H9 (cell line): ENCODE measurements at regions not wholly inside any gene's neighbourhood (a gene's known extent, or its start where the extent isn't known, plus 50 kb on each side); places are given as distances from the start of the nearest gene placed in this dataset.

ENCODE experiments used
- DNase-seq: peaks from one replicate; pipeline ENCODE4 v3.0.0-alpha.2; 2017
- H2AFZ ChIP-seq: one replicate; pipeline ENCODE4 v1.6.1; 2013; ENCODE audit warnings: mild to moderate bottlenecking, low read length, control low read depth, moderate library complexity
- H2AK5ac ChIP-seq: 2 replicates; pipeline ENCODE4 v1.6.1; 2013; ENCODE audit warnings: low read length, control low read depth, mixed read lengths; ENCODE audit not compliant: insufficient read length
- H2BK120ac ChIP-seq: one replicate; pipeline ENCODE4 v1.6.1; 2013; ENCODE audit warnings: low read depth, mild to moderate bottlenecking, low read length, control low read depth, inconsistent platforms; ENCODE audit not compliant: poor library complexity, severe bottlenecking
- H2BK12ac ChIP-seq: 2 replicates; pipeline ENCODE4 v1.6.1; 2013; ENCODE audit warnings: low read length, control low read depth, mixed read lengths, low read depth; ENCODE audit not compliant: insufficient read length
- H2BK15ac ChIP-seq: 2 replicates; pipeline ENCODE4 v1.6.1; 2013; ENCODE audit warnings: low read depth, low read length, control low read depth
- H2BK20ac ChIP-seq: one replicate; pipeline ENCODE4 v1.6.1; 2013; ENCODE audit warnings: low read depth, mild to moderate bottlenecking, low read length, control low read depth, inconsistent platforms; ENCODE audit not compliant: poor library complexity, severe bottlenecking
- H2BK5ac ChIP-seq: 2 replicates; pipeline ENCODE4 v1.6.1; 2013; ENCODE audit warnings: low read length, control low read depth, mixed read lengths; ENCODE audit not compliant: insufficient read length
- H3K14ac ChIP-seq: 2 replicates; pipeline ENCODE4 v1.6.1; 2013; ENCODE audit warnings: low read length, control low read depth; ENCODE audit not compliant: insufficient read depth
- H3K18ac ChIP-seq: 2 replicates; pipeline ENCODE4 v1.6.1; 2013; ENCODE audit warnings: low read depth, mild to moderate bottlenecking, mixed read lengths, low read length, control low read depth; ENCODE audit not compliant: insufficient read length
- H3K23ac ChIP-seq: 2 replicates; pipeline ENCODE4 v1.6.1; 2013; ENCODE audit warnings: low read length, control low read depth, mixed read lengths, low read depth; ENCODE audit not compliant: insufficient read length
- H3K23me2 ChIP-seq: 2 replicates; pipeline ENCODE4 v1.6.1; 2013; ENCODE audit warnings: low read depth, mild to moderate bottlenecking, mixed read lengths, low read length, control low read depth; ENCODE audit not compliant: insufficient read length, poor library complexity, severe bottlenecking
- H3K27ac ChIP-seq: 2 replicates; pipeline ENCODE4 v1.5.1; 2013; ENCODE audit warnings: low read length, control low read depth, mixed read lengths, low read depth; ENCODE audit not compliant: insufficient read length
- H3K27me3 ChIP-seq: 2 replicates; pipeline ENCODE4 v1.6.1; 2013; ENCODE audit warnings: low read length, control low read depth, inconsistent platforms; ENCODE audit not compliant: insufficient read depth
- H3K4ac ChIP-seq: 2 replicates; pipeline ENCODE4 v1.6.1; 2013; ENCODE audit warnings: low read depth, mild to moderate bottlenecking, control low read depth, inconsistent platforms, low read length, moderate library complexity
- H3K4me1 ChIP-seq: 2 replicates; pipeline ENCODE4 v1.6.1; 2013; ENCODE audit warnings: low read length, control low read depth, inconsistent platforms; ENCODE audit not compliant: insufficient read depth
- H3K4me2 ChIP-seq: 2 replicates; pipeline ENCODE4 v1.6.1; 2013; ENCODE audit warnings: low read length, control low read depth, mixed read lengths; ENCODE audit not compliant: insufficient read length, insufficient read depth
- H3K56ac ChIP-seq: 2 replicates; pipeline ENCODE4 v1.6.1; 2013; ENCODE audit warnings: low read depth, mild to moderate bottlenecking, mixed read lengths, low read length, control low read depth; ENCODE audit not compliant: insufficient read length
- H3K79me1 ChIP-seq: 2 replicates; pipeline ENCODE4 v1.6.1; 2013; ENCODE audit warnings: low read depth, mild to moderate bottlenecking, moderate library complexity, low read length, control low read depth, inconsistent platforms; ENCODE audit not compliant: insufficient read depth, poor library complexity, severe bottlenecking
- H3K79me2 ChIP-seq: 2 replicates; pipeline ENCODE4 v1.6.1; 2013; ENCODE audit warnings: low read length, control low read depth, inconsistent platforms; ENCODE audit not compliant: insufficient read depth
- H3K9ac ChIP-seq: 2 replicates; pipeline ENCODE4 v1.6.1; 2013; ENCODE audit warnings: low read length, control low read depth, mixed read lengths; ENCODE audit not compliant: insufficient read length; ENCODE audit errors: extremely low read depth
- H3K9me3 ChIP-seq: one replicate; pipeline ENCODE4 v1.6.1; 2013; ENCODE audit warnings: low read depth, low read length, inconsistent platforms; ENCODE audit not compliant: control insufficient read depth
- H3T11ph ChIP-seq: one replicate; pipeline ENCODE4 v1.6.1; 2013; ENCODE audit warnings: mild to moderate bottlenecking, low read length, control low read depth, inconsistent platforms
- H4K20me1 ChIP-seq: one replicate; pipeline ENCODE4 v1.6.1; 2013; ENCODE audit not compliant: control insufficient read depth, insufficient read length, insufficient read depth
- H4K5ac ChIP-seq: 2 replicates; pipeline ENCODE4 v1.6.1; 2013; ENCODE audit warnings: low read depth, mild to moderate bottlenecking, mixed read lengths, low read length, control low read depth; ENCODE audit not compliant: insufficient read length
- H4K8ac ChIP-seq: replicated peaks from 2 replicates; pipeline ENCODE4 v1.6.1; 2013; ENCODE audit warnings: low read length, control low read depth, mixed read lengths, low read depth; ENCODE audit not compliant: insufficient read length
- H4K91ac ChIP-seq: 2 replicates; pipeline ENCODE4 v1.6.1; 2013; ENCODE audit warnings: low read depth, mild to moderate bottlenecking, moderate library complexity, mixed read lengths, low read length, control low read depth; ENCODE audit not compliant: insufficient read length
- H3K27ac Mint-ChIP-seq, 3 experiments: 2 replicates in 2 of 3; 3 replicates in 1 of 3; pipeline ENCODE4 v1.8.0; 2020 to 2021; ENCODE audit warnings: mixed read lengths in 3 of 3, mild to moderate bottlenecking in 1 of 3, moderate library complexity in 1 of 3
- H3K27me3 Mint-ChIP-seq: 2 replicates; pipeline ENCODE4 v1.8.0; 2021; ENCODE audit warnings: low read depth, mild to moderate bottlenecking, moderate library complexity, mixed read lengths
- H3K36me3 Mint-ChIP-seq, 3 experiments: 2 replicates in 2 of 3; 3 replicates in 1 of 3; pipeline ENCODE4 v1.8.0; 2020 to 2021; ENCODE audit warnings: low read depth in 3 of 3, mixed read lengths in 3 of 3; ENCODE audit not compliant: insufficient read depth in 1 of 3
- H3K4me1 Mint-ChIP-seq, 2 experiments: 2 replicates each; pipeline ENCODE4 v1.8.0; 2020; ENCODE audit warnings: mixed read lengths in 2 of 2
- H3K4me3 Mint-ChIP-seq, 2 experiments: 2 replicates in 1 of 2; 3 replicates in 1 of 2; pipeline ENCODE4 v1.8.0; 2020 to 2021; ENCODE audit warnings: mild to moderate bottlenecking in 2 of 2, mixed read lengths in 2 of 2, moderate library complexity in 1 of 2
- H3K9me3 Mint-ChIP-seq, 2 experiments: 2 replicates in 1 of 2; 3 replicates in 1 of 2; pipeline ENCODE4 v1.8.0; 2020; ENCODE audit warnings: mild to moderate bottlenecking in 2 of 2, mixed read lengths in 2 of 2, moderate library complexity in 1 of 2
- TF ChIP-seq, protein P1 (sequence below): fragments of 200-600 bp; sonication (generic); conservative IDR thresholded peaks from 3 replicates; pipeline ENCODE4 v1.8.0; 2021; ENCODE audit warnings: antibody characterized with exemption, mild to moderate bottlenecking

DNA sequence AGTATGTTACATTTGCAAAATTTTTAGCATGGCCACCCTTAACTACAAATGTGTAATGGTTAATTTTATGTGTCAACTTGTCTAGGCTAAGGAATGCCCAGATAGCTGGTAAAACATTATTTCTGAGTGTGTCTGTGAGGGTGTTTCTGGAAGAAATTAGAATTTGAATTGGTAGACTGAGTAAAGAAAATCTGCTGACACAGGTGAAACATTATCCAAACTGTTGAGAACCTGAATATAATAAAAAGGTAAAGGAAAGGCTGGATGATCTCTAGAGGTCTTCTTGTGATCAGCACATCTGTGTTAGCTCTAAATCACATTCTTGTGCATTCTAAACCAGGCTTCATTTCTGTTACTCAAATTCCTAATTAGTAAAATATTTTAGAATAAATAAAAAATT lies 100.8 kb downstream of the UCHL5 start:
- H2AK5ac ChIP-seq: no peak overlapping the region
- H2BK120ac ChIP-seq: no peak overlapping the region
- H2BK20ac ChIP-seq: no peak overlapping the region
- no peaks in the 10 kb centered on the region for H3K27me3 Mint-ChIP-seq
- H3K23ac ChIP-seq: no peak overlapping the region
- H2AFZ ChIP-seq: no peak overlapping the region
- H4K8ac ChIP-seq: no peak overlapping the region
- H3K9ac ChIP-seq: no peak overlapping the region
- H3K4me3 Mint-ChIP-seq: no peak overlapping the region
- H3K4me2 ChIP-seq: no peak overlapping the region
- H3K27ac ChIP-seq: no peak overlapping the region
- H3K4me1 ChIP-seq: no peaks in the 10 kb centered on the region
- H3K79me2 ChIP-seq: no peaks in the 10 kb centered on the region
- no peaks in the 10 kb centered on the region for H3K36me3 Mint-ChIP-seq
- no peak overlapping the region for H3K14ac ChIP-seq
- H2BK5ac ChIP-seq: no peak overlapping the region
- no peaks in the 10 kb centered on the region for H4K20me1 ChIP-seq
- H3K79me1 ChIP-seq: no peaks in the 10 kb centered on the region
- TF ChIP-seq, protein P1, sequence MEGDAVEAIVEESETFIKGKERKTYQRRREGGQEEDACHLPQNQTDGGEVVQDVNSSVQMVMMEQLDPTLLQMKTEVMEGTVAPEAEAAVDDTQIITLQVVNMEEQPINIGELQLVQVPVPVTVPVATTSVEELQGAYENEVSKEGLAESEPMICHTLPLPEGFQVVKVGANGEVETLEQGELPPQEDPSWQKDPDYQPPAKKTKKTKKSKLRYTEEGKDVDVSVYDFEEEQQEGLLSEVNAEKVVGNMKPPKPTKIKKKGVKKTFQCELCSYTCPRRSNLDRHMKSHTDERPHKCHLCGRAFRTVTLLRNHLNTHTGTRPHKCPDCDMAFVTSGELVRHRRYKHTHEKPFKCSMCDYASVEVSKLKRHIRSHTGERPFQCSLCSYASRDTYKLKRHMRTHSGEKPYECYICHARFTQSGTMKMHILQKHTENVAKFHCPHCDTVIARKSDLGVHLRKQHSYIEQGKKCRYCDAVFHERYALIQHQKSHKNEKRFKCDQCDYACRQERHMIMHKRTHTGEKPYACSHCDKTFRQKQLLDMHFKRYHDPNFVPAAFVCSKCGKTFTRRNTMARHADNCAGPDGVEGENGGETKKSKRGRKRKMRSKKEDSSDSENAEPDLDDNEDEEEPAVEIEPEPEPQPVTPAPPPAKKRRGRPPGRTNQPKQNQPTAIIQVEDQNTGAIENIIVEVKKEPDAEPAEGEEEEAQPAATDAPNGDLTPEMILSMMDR: no peak
- H3K23me2 ChIP-seq: no peaks in the 10 kb centered on the region
- no peak overlapping the region for H3K27ac Mint-ChIP-seq
- no peak overlapping the region for H3T11ph ChIP-seq
- H3K4me1 Mint-ChIP-seq: no peaks in the 10 kb centered on the region
- no peaks in the 10 kb centered on the region for H3K9me3 ChIP-seq
- H3K27me3 ChIP-seq: no peaks in the 10 kb centered on the region
- H3K18ac ChIP-seq: no peak overlapping the region
- H4K5ac ChIP-seq: no peak overlapping the region
- H3K56ac ChIP-seq: no peak overlapping the region
- H2BK15ac ChIP-seq: no peak overlapping the region
- H2BK12ac ChIP-seq: no peak overlapping the region
- no peak overlapping the region for H4K91ac ChIP-seq
- H3K9me3 Mint-ChIP-seq: no peaks in the 10 kb centered on the region
- H3K4ac ChIP-seq: no peak overlapping the region
- DNase-seq: no peak
